Astrocyte of the cerebellum (primary cell): ENCODE measurements at regions not wholly inside any gene's neighbourhood (a gene's known extent, or its start where the extent isn't known, plus 50 kb on each side); places are given as distances from the start of the nearest gene placed in this dataset.
A peak's percentile ranks its signal among the peaks of the same experiment; 100 is the strongest.

Source experiments
- DNase-seq: peaks from one replicate; pipeline ENCODE4 v3.0.0-alpha.2; 2011; ENCODE audit warnings: low read depth
- H3K4me3 ChIP-seq: 2 replicates; pipeline ENCODE4 v1.5.1; 2011; ENCODE audit warnings: mild to moderate bottlenecking, low read depth, low read length, moderate library complexity
- CTCF ChIP-seq: IDR thresholded peaks from 2 replicates; pipeline ENCODE4 v1.5.1; 2012; ENCODE audit warnings: low read length, low read depth, moderate library complexity, mild to moderate bottlenecking; ENCODE audit errors: missing control alignments
- in situ Hi-C: cut with HindIII; loops from 2 replicates; pipeline ENCODE4 v1.10.0; 2017; ENCODE audit warnings: low sequenced_read_pairs

GRCh38 chr2:144998435-144998834 is 478.5 kb upstream of the ZEB2 start:
- in situ Hi-C loops: no loop called here
- no peak overlapping the region for H3K4me3 ChIP-seq
- no peak for TF ChIP-seq CTCF
- no peak for DNase-seq

- TF ChIP-seq CTCF: no peak
- in situ Hi-C loops: no loop called here
These were observed 476.4 kb upstream of the ZEB2 start for GRCh38 chr2:144996225-144996795.

GRCh38 chr2:144995482-144995881 is 475.6 kb upstream of the ZEB2 start:
- in situ Hi-C loops: no loop called here
- no peak for TF ChIP-seq CTCF
- H3K4me3 ChIP-seq: no peak overlapping the region

More at GRCh38 chr2:144996225-144996795, 476.4 kb upstream of the ZEB2 start:
- DNase-seq: peak; percentile 31
- no peak overlapping the region for H3K4me3 ChIP-seq

GRCh38 chr2:144990661-144991060 is 470.7 kb upstream of the ZEB2 start:
- in situ Hi-C loops: no loop called here
- no peak for TF ChIP-seq CTCF
- DNase-seq: no peak
- H3K4me3 ChIP-seq: no peak overlapping the region

More at GRCh38 chr2:144995482-144995881, 475.6 kb upstream of the ZEB2 start:
- DNase-seq: no peak

GRCh38 chr2:144989579-144990270 is 469.8 kb upstream of the ZEB2 start:
- no peak for DNase-seq
- no peak overlapping the region for H3K4me3 ChIP-seq
- TF ChIP-seq CTCF: no peak
- in situ Hi-C loops: no loop called here

GRCh38 chr2:144988591-144988990 is 468.7 kb upstream of the ZEB2 start:
- no peak overlapping the region for H3K4me3 ChIP-seq
- no peak for TF ChIP-seq CTCF
- in situ Hi-C loops: no loop called here
- DNase-seq: no peak
